ENCODE measurements at regions not wholly inside any gene's neighbourhood (a gene's known extent, or its start where the extent isn't known, plus 50 kb on each side); places are given as distances from the start of the nearest gene placed in this dataset.

GRCh38 chr13:93066187-93066586 lies 160.4 kb upstream of the GPC6 start:
- Histone ChIP-seq H3K18ac (ENCODE audit: extremely low read depth, low read length) (no peak overlapping the region), H2BK5ac (ENCODE audit: low read depth, low read length) (no peak overlapping the region), H3K23me2 (ENCODE audit: low read depth, low read length) (no peaks in the 10 kb centered on the region), H2AK5ac (ENCODE audit: low read depth, low read length) (no peak overlapping the region), H2BK120ac (replicated peaks; ENCODE audit: low read depth, low read length) (no peak overlapping the region), H3K27me3 (replicated peaks in 1 of 4; ENCODE audit: control insufficient read depth in 3 of 4, extremely low read depth in 1 of 4, insufficient read depth in 3 of 4, low read length in 3 of 4) (no peaks in the 10 kb centered on the region), H2BK20ac (ENCODE audit: low read length) (no peak overlapping the region), H2AFZ (ENCODE audit: low read length) (no peak overlapping the region), H2BK15ac (ENCODE audit: low read length) (no peak overlapping the region), H3K56ac (replicated peaks; ENCODE audit: insufficient read length, low read depth, low read length) (no peak overlapping the region), H4K5ac (ENCODE audit: insufficient read length, low read depth, low read length) (no peak overlapping the region), H3K79me1 (ENCODE audit: low read depth, low read length) (no peaks in the 10 kb centered on the region), H3K9me3 (ENCODE audit: insufficient read depth in 2 of 2, low read depth in 1 of 2, low read length in 1 of 2) (no peaks in the 10 kb centered on the region), H4K20me1 (replicated peaks in 1 of 2; ENCODE audit: control insufficient read depth in 1 of 2, insufficient read depth in 2 of 2, low read length in 2 of 2) (no peaks in the 10 kb centered on the region), H4K8ac (ENCODE audit: extremely low read depth, insufficient read depth, low read length) (no peak overlapping the region), H3K4me3 (ENCODE audit: extremely low read depth in 1 of 4, insufficient read depth in 2 of 4, low read depth in 3 of 4, low read length in 4 of 4) (no peak overlapping the region), H3K79me2 (ENCODE audit: control insufficient read depth in 1 of 2, insufficient read depth in 2 of 2, low read length in 2 of 2) (no peaks in the 10 kb centered on the region), H3K9ac (replicated peaks in 1 of 4; ENCODE audit: extremely low read depth in 1 of 4, low read depth in 3 of 4, low read length in 3 of 4) (no peak overlapping the region), H3K23ac (ENCODE audit: insufficient read length) (no peak overlapping the region), H2BK12ac (ENCODE audit: low read depth, low read length) (no peak overlapping the region), H4K91ac (replicated peaks; ENCODE audit: insufficient read length, low read length) (no peak overlapping the region), H3K4me1 (replicated peaks in 1 of 4; ENCODE audit: control insufficient read depth in 3 of 4, insufficient read depth in 4 of 4, low read length in 3 of 4) (no peaks in the 10 kb centered on the region; a peak in 2 of 7 replicates), H3K27ac (ENCODE audit: low read depth, low read length) (no peak overlapping the region), H3K4ac (replicated peaks; ENCODE audit: insufficient read length, low read depth, low read length) (no peak overlapping the region), H3K4me2 (ENCODE audit: insufficient read depth in 1 of 2, low read depth in 2 of 2, low read length in 2 of 2) (no peak overlapping the region), H3K36me3 (ENCODE audit: control insufficient read depth in 2 of 4, insufficient read depth in 4 of 4, low read length in 3 of 4) (no peaks in the 10 kb centered on the region), H3K14ac (ENCODE audit: insufficient read length) (no peak overlapping the region)
- no peak for DNase-seq (ENCODE audit: low read depth in 1 of 2, low spot score in 2 of 2)
- WGBS, 2 experiments (ENCODE audit: extremely low coverage in 1 of 2, insufficient coverage in 1 of 2, insufficient read length in 1 of 2, insufficient replicate concordance in 2 of 2, low coverage in 1 of 2, low lambda C conversion rate in 2 of 2, missing lambda C conversion rate in 1 of 2), result 93% methylated on average over 4 of the region's 4 CpGs; no CpG with 5 or more reads in 1 of the 2 experiments
- ChIA-PET CTCF (ENCODE audit: partially characterized antibody) (interaction anchor here (0.5 to 0.9 kb wide), 2 partner anchors 10 to 347 kb away, joined by 3 to 4 read pairs; no protein-coding TSS in a partner anchor), POLR2A (ENCODE audit: partially characterized antibody) (no interaction called here)
- TF ChIP-seq RXRA (IDR thresholded peaks at IDR 0.05; ENCODE audit: insufficient read depth, low read depth, low read length) (no peak), EZH2 (IDR thresholded peaks at IDR 0.05; ENCODE audit: low read depth, low read length, severe bottlenecking) (no peak)
- FAIRE-seq, result no peak
